GM23338 (cell line): ENCODE measurements at regions not wholly inside any gene's neighbourhood (a gene's known extent, or its start where the extent isn't known, plus 50 kb on each side); places are given as distances from the start of the nearest gene placed in this dataset.

Experiments used
- ATAC-seq: fragments of 200-7000 bp; cut with Tn5 transposase; 3 replicates; pipeline ENCODE4 v1.9.1; 2020
- DNase-seq: peaks from one replicate; pipeline ENCODE4 v3.0.0-alpha.2; 2015; ENCODE audit warnings: low spot score
- H2AFZ ChIP-seq: fragments of 200-600 bp; sonication (generic); 2 replicates; pipeline ENCODE4 v1.8.0; 2016; ENCODE audit warnings: antibody characterized with exemption, mild to moderate bottlenecking, moderate library complexity
- H3F3A ChIP-seq: fragments of 200-600 bp; sonication (generic); replicated peaks from 2 replicates; pipeline ENCODE4 v1.8.0; 2017; ENCODE audit warnings: antibody characterized with exemption, mixed run types, low read depth
- H3K27ac ChIP-seq: fragments of 200-600 bp; sonication (generic); 2 replicates; pipeline ENCODE4 v1.6.1; 2016; ENCODE audit warnings: low read depth
- H3K27me3 ChIP-seq: fragments of 200-600 bp; sonication (generic); 2 replicates; pipeline ENCODE4 v1.8.0; 2016; ENCODE audit warnings: mild to moderate bottlenecking, mixed run types, moderate library complexity; ENCODE audit not compliant: insufficient read depth
- H3K36me3 ChIP-seq: fragments of 200-600 bp; sonication (generic); 2 replicates; pipeline ENCODE4 v1.8.0; 2016; ENCODE audit warnings: mild to moderate bottlenecking; ENCODE audit not compliant: insufficient read depth
- H3K4me1 ChIP-seq: fragments of 200-600 bp; sonication (generic); 2 replicates; pipeline ENCODE4 v1.8.0; 2016; ENCODE audit warnings: mild to moderate bottlenecking, moderate library complexity; ENCODE audit not compliant: insufficient read depth
- H3K4me2 ChIP-seq: fragments of 200-600 bp; sonication (generic); 2 replicates; pipeline ENCODE4 v1.7.1; 2017; ENCODE audit warnings: mixed run types
- H3K4me3 ChIP-seq: fragments of 200-600 bp; sonication (generic); 2 replicates; pipeline ENCODE4 v1.6.1; 2016; ENCODE audit warnings: mixed run types
- H3K79me2 ChIP-seq: fragments of 200-600 bp; sonication (generic); replicated peaks from 2 replicates; pipeline ENCODE4 v1.8.0; 2017; ENCODE audit warnings: mild to moderate bottlenecking; ENCODE audit not compliant: insufficient read depth
- H3K9me2 ChIP-seq: fragments of 200-600 bp; sonication (generic); 2 replicates; pipeline ENCODE4 v1.8.0; 2017; ENCODE audit not compliant: insufficient read depth
- H4K20me1 ChIP-seq: fragments of 200-600 bp; sonication (generic); replicated peaks from 2 replicates; pipeline ENCODE4 v1.8.0; 2017; ENCODE audit warnings: mild to moderate bottlenecking; ENCODE audit not compliant: insufficient read depth
- H3K27ac Mint-ChIP-seq: 2 replicates; pipeline ENCODE4 v1.8.0; 2020; ENCODE audit warnings: inconsistent platforms, mild to moderate bottlenecking, moderate library complexity, mixed read lengths
- H3K27me3 Mint-ChIP-seq: 3 replicates; pipeline ENCODE4 v1.8.0; 2022; ENCODE audit warnings: low read depth, mild to moderate bottlenecking, moderate library complexity, mixed read lengths, inconsistent platforms; ENCODE audit not compliant: insufficient read depth, poor library complexity
- H3K36me3 Mint-ChIP-seq: 3 replicates; pipeline ENCODE4 v1.8.0; 2021; ENCODE audit warnings: low read depth, mild to moderate bottlenecking, inconsistent platforms, moderate library complexity, mixed read lengths
- H3K4me1 Mint-ChIP-seq: 3 replicates; pipeline ENCODE4 v1.8.0; 2020; ENCODE audit warnings: mild to moderate bottlenecking, inconsistent platforms, mixed read lengths
- H3K4me3 Mint-ChIP-seq: 3 replicates; pipeline ENCODE4 v1.8.0; 2021; ENCODE audit warnings: moderate library complexity, mild to moderate bottlenecking, inconsistent platforms, mixed read lengths
- H3K9me3 Mint-ChIP-seq: 3 replicates; pipeline ENCODE4 v1.8.0; 2020; ENCODE audit warnings: moderate library complexity, mild to moderate bottlenecking, inconsistent platforms, mixed read lengths
- CREB1 ChIP-seq: fragments of 250-450 bp; sonication (Bioruptor Pico); IDR thresholded peaks from 2 replicates; pipeline ENCODE4 v1.5.0; 2020; ENCODE audit warnings: low read depth, mild to moderate bottlenecking, moderate library complexity
- ETS1 ChIP-seq: IDR thresholded peaks from 2 replicates; pipeline ENCODE4 v1.6.1; 2016; ENCODE audit warnings: antibody characterized with exemption
- EZH2 ChIP-seq: fragments of 200-600 bp; sonication (generic); IDR thresholded peaks from one replicate; pipeline ENCODE4 v1.8.0; 2017; ENCODE audit warnings: antibody characterized with exemption, mild to moderate bottlenecking, low read depth; ENCODE audit not compliant: unreplicated experiment
- EZH2phosphoT487 ChIP-seq: fragments of 200-600 bp; sonication (generic); IDR thresholded peaks from one replicate; pipeline ENCODE4 v1.8.1; 2018; ENCODE audit warnings: antibody characterized with exemption; ENCODE audit not compliant: unreplicated experiment
- JUNB ChIP-seq: IDR thresholded peaks from one replicate; pipeline ENCODE4 v1.6.1; 2016; ENCODE audit warnings: antibody characterized with exemption; ENCODE audit not compliant: unreplicated experiment
- NANOG ChIP-seq: IDR thresholded peaks from 2 replicates; pipeline ENCODE4 v1.6.1; 2016; ENCODE audit warnings: antibody characterized with exemption, borderline replicate concordance
- POLR2AphosphoS5 ChIP-seq: IDR thresholded peaks from 2 replicates; pipeline ENCODE4 v1.6.1; 2016; ENCODE audit warnings: antibody characterized with exemption, low read depth
- STAT1 ChIP-seq: IDR thresholded peaks from one replicate; pipeline ENCODE4 v1.6.1; 2016; ENCODE audit warnings: antibody characterized with exemption; ENCODE audit not compliant: unreplicated experiment
- ZNF114 ChIP-seq: fragments of 250-450 bp; sonication (Bioruptor Pico); IDR thresholded peaks from 2 replicates; pipeline ENCODE4 v1.5.0; 2020; ENCODE audit warnings: mild to moderate bottlenecking, moderate library complexity
- ZNF331 ChIP-seq: fragments of 250-450 bp; sonication (Bioruptor Pico); IDR thresholded peaks from 2 replicates; pipeline ENCODE4 v1.5.0; 2020; ENCODE audit warnings: low read depth, mild to moderate bottlenecking, moderate library complexity
- TF ChIP-seq, protein P1 (sequence below), 2 experiments: fragments of 200-600 bp in 1 of 2; sonication (generic) in 1 of 2; conservative IDR thresholded peaks; 2 replicates each; pipeline versions ENCODE4 v1.5.1 to v1.6.1; 2016 to 2017; ENCODE audit warnings: antibody characterized with exemption in 2 of 2, low read depth in 2 of 2, mild to moderate bottlenecking in 2 of 2, moderate library complexity in 1 of 2
- TF ChIP-seq, protein P2 (sequence below): IDR thresholded peaks from one replicate; pipeline ENCODE4 v1.6.1; 2018; ENCODE audit warnings: antibody characterized with exemption; ENCODE audit not compliant: unreplicated experiment

- H3K27ac ChIP-seq = 0 out of 2 replicates have a peak overlapping the region, but pooled peaks have one; percentile 5
- peaks cover 83% of the 10 kb centered on the region for H3K79me2 ChIP-seq
- no peaks in the 10 kb centered on the region for H3F3A ChIP-seq
- Mint-ChIP-seq H3K4me3 (no peak overlapping the region), H3K36me3 (peaks cover 24% of the 10 kb centered on the region), H3K27me3 (no peaks in the 10 kb centered on the region), H3K9me3 (no peaks in the 10 kb centered on the region), H3K27ac (no peak overlapping the region), H3K4me1 (peaks cover 40% of the 10 kb centered on the region)
- ATAC-seq = no peak
- no peak overlapping the region for H3K4me2 ChIP-seq
- no peak for DNase-seq
- H3K4me3 ChIP-seq = no peak overlapping the region
- no peaks in the 10 kb centered on the region for H3K36me3 ChIP-seq
- no peaks in the 10 kb centered on the region for H3K27me3 ChIP-seq
- H2AFZ ChIP-seq = no peak overlapping the region
- no peaks in the 10 kb centered on the region for H4K20me1 ChIP-seq
- H3K4me1 ChIP-seq = peaks cover 50% of the 10 kb centered on the region
- TF ChIP-seq JUNB = no peak
- H3K9me2 ChIP-seq = 0 out of 2 replicates have a peak, but pooled peaks cover 4% of the 10 kb centered on the region
Observed at GRCh38 chr4:151468715-151469696, 60.0 kb downstream of the FHIP1A start.

- peaks cover 87% of the 10 kb centered on the region for H3K79me2 ChIP-seq
- H4K20me1 ChIP-seq = no peaks in the 10 kb centered on the region
- no peak overlapping the region for H2AFZ ChIP-seq
- no peaks in the 10 kb centered on the region for H3K36me3 ChIP-seq
- peaks cover 24% of the 10 kb centered on the region for H3K36me3 Mint-ChIP-seq
- no peak overlapping the region for H3K4me2 ChIP-seq
- ATAC-seq (no peak), DNase-seq (no peak)
- no peak overlapping the region for H3K4me3 ChIP-seq
- H3K4me3 Mint-ChIP-seq = no peak overlapping the region
- no peaks in the 10 kb centered on the region for H3F3A ChIP-seq
- H3K27me3 ChIP-seq = no peaks in the 10 kb centered on the region
- H3K9me2 ChIP-seq = 0 out of 2 replicates have a peak, but pooled peaks cover 4% of the 10 kb centered on the region
- H3K4me1 ChIP-seq = peaks cover 60% of the 10 kb centered on the region
- H3K27me3 Mint-ChIP-seq = no peaks in the 10 kb centered on the region
- no peak overlapping the region; the same call in 1 of the 2 replicates for H3K27ac ChIP-seq
- H3K27ac Mint-ChIP-seq = no peak overlapping the region
- H3K4me1 Mint-ChIP-seq = peaks cover 46% of the 10 kb centered on the region
- no peaks in the 10 kb centered on the region for H3K9me3 Mint-ChIP-seq
- TF ChIP-seq EZH2 = no peak
- no peak for TF ChIP-seq EZH2phosphoT487
- no peak for TF ChIP-seq JUNB
- TF ChIP-seq NANOG = no peak
- TF ChIP-seq, protein P1, sequence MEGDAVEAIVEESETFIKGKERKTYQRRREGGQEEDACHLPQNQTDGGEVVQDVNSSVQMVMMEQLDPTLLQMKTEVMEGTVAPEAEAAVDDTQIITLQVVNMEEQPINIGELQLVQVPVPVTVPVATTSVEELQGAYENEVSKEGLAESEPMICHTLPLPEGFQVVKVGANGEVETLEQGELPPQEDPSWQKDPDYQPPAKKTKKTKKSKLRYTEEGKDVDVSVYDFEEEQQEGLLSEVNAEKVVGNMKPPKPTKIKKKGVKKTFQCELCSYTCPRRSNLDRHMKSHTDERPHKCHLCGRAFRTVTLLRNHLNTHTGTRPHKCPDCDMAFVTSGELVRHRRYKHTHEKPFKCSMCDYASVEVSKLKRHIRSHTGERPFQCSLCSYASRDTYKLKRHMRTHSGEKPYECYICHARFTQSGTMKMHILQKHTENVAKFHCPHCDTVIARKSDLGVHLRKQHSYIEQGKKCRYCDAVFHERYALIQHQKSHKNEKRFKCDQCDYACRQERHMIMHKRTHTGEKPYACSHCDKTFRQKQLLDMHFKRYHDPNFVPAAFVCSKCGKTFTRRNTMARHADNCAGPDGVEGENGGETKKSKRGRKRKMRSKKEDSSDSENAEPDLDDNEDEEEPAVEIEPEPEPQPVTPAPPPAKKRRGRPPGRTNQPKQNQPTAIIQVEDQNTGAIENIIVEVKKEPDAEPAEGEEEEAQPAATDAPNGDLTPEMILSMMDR (conservative IDR thresholded peaks at IDR 0.05; ENCODE audit: low read depth in 2 of 2) = no peak
- no peak for TF ChIP-seq STAT1
- no peak for TF ChIP-seq CREB1 (CRISPR knock-in tag)
- TF ChIP-seq ZNF114 (CRISPR knock-in tag) = no peak
- TF ChIP-seq, protein P2, sequence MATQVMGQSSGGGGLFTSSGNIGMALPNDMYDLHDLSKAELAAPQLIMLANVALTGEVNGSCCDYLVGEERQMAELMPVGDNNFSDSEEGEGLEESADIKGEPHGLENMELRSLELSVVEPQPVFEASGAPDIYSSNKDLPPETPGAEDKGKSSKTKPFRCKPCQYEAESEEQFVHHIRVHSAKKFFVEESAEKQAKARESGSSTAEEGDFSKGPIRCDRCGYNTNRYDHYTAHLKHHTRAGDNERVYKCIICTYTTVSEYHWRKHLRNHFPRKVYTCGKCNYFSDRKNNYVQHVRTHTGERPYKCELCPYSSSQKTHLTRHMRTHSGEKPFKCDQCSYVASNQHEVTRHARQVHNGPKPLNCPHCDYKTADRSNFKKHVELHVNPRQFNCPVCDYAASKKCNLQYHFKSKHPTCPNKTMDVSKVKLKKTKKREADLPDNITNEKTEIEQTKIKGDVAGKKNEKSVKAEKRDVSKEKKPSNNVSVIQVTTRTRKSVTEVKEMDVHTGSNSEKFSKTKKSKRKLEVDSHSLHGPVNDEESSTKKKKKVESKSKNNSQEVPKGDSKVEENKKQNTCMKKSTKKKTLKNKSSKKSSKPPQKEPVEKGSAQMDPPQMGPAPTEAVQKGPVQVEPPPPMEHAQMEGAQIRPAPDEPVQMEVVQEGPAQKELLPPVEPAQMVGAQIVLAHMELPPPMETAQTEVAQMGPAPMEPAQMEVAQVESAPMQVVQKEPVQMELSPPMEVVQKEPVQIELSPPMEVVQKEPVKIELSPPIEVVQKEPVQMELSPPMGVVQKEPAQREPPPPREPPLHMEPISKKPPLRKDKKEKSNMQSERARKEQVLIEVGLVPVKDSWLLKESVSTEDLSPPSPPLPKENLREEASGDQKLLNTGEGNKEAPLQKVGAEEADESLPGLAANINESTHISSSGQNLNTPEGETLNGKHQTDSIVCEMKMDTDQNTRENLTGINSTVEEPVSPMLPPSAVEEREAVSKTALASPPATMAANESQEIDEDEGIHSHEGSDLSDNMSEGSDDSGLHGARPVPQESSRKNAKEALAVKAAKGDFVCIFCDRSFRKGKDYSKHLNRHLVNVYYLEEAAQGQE = no peak
- no peak for TF ChIP-seq ZNF331
- no peak for TF ChIP-seq ETS1
- TF ChIP-seq POLR2AphosphoS5 = no peak
Observed at GRCh38 chr4:151469970-151470369, 61.0 kb downstream of the FHIP1A start.
